ENCODE measurements at regions not wholly inside any gene's neighbourhood (a gene's known extent, or its start where the extent isn't known, plus 50 kb on each side); places are given as distances from the start of the nearest gene placed in this dataset.

- Histone ChIP-seq H3K27ac (ENCODE audit: low read depth in 2 of 2, low read length in 2 of 2) (no peak overlapping the region), H3K27me3 (ENCODE audit: control insufficient read depth in 2 of 2, insufficient read depth in 2 of 2, low read length in 2 of 2) (no peaks in the 10 kb centered on the region), H3K36me3 (ENCODE audit: control insufficient read depth in 2 of 2, insufficient read depth in 2 of 2, low read length in 2 of 2) (no peaks in the 10 kb centered on the region), H3K4me3 (ENCODE audit: low read length in 2 of 2) (no peak overlapping the region), H3K9me3 (ENCODE audit: control insufficient read depth in 2 of 2, low read length in 2 of 2) (no peaks in the 10 kb centered on the region), H3K9ac (ENCODE audit: low read depth in 1 of 2, low read length in 2 of 2) (no peak overlapping the region), H3K4me1 (ENCODE audit: control insufficient read depth in 2 of 2, insufficient read depth in 2 of 2, low read length in 2 of 2) (no peaks in the 10 kb centered on the region)
These were observed 113.2 kb downstream of the HERPUD2 start for GRCh38 chr7:35581605-35582210.

- H3K9ac ChIP-seq (ENCODE audit: low read depth in 1 of 2, low read length in 2 of 2), result no peak overlapping the region
- H3K27me3 ChIP-seq (ENCODE audit: control insufficient read depth in 2 of 2, insufficient read depth in 2 of 2, low read length in 2 of 2), result no peaks in the 10 kb centered on the region
- H3K9me3 ChIP-seq (ENCODE audit: control insufficient read depth in 2 of 2, low read length in 2 of 2), result no peaks in the 10 kb centered on the region
- H3K36me3 ChIP-seq (ENCODE audit: control insufficient read depth in 2 of 2, insufficient read depth in 2 of 2, low read length in 2 of 2), result no peaks in the 10 kb centered on the region
- H3K27ac ChIP-seq (ENCODE audit: low read depth in 2 of 2, low read length in 2 of 2), result no peak overlapping the region
- H3K4me3 ChIP-seq (ENCODE audit: low read length in 2 of 2), result no peak overlapping the region
- no peaks in the 10 kb centered on the region for H3K4me1 ChIP-seq (ENCODE audit: control insufficient read depth in 2 of 2, insufficient read depth in 2 of 2, low read length in 2 of 2)
These were observed 118.8 kb downstream of the HERPUD2 start for GRCh38 chr7:35576031-35576573.

DNA sequence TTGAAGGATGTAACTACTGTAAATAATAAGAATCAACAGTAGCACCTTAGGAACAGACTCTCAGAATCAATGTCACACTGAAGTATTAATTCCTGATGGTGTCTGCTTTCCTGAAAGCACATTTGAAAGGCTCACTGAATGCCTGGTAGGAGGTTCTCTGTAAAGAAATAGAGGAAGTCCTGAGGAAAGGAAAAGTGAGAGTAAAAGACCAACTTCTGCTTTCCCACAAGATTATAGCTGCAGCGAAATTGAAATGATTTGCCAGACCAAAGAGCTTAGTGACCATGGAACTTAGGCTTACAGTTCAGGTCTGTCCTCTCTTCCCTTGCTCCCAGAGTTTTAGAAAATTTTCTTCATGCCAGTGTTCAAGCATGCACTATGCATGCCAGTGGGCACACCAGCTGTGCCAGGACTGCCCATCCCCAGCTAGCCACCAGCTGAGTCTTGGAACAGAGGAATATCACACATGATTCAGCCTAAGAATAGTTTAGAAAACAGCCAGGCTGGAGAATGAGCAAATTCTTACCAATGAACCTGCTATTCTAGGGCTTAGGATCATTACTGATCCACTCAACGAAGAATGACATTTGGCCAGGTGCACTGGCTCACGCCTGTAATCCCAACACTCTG is 123.2 kb downstream of the HERPUD2 start:
- H3K27ac ChIP-seq (ENCODE audit: low read depth in 2 of 2, low read length in 2 of 2), result no peak overlapping the region
- no peak overlapping the region for H3K9ac ChIP-seq (ENCODE audit: low read depth in 1 of 2, low read length in 2 of 2)
- H3K4me3 ChIP-seq (ENCODE audit: low read length in 2 of 2), result no peak overlapping the region
- H3K27me3 ChIP-seq (ENCODE audit: control insufficient read depth in 2 of 2, insufficient read depth in 2 of 2, low read length in 2 of 2), result no peaks in the 10 kb centered on the region
- no peaks in the 10 kb centered on the region for H3K36me3 ChIP-seq (ENCODE audit: control insufficient read depth in 2 of 2, insufficient read depth in 2 of 2, low read length in 2 of 2)
- no peaks in the 10 kb centered on the region for H3K9me3 ChIP-seq (ENCODE audit: control insufficient read depth in 2 of 2, low read length in 2 of 2)
- no peaks in the 10 kb centered on the region for H3K4me1 ChIP-seq (ENCODE audit: control insufficient read depth in 2 of 2, insufficient read depth in 2 of 2, low read length in 2 of 2)

DNA sequence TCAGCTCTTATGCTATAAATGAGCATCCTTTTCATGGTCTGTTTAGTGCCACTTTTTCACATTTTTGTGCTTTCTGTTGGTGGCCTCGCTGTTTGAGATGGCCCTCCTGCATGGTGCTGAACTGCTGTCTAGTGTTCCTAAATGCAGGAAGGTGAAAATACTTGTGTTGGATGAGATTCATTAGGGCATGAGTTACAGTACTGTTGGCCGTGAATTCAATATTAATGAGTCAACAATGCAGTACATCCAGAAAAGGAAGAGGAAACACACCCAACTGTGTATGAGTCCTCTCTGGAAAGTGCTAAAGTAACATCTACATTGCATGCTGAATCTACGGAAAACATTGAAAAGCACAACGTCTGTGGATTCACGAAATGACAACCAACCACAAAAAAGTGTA is 124.0 kb downstream of the HERPUD2 start:
- H3K27ac ChIP-seq (ENCODE audit: low read depth in 2 of 2, low read length in 2 of 2), result no peak overlapping the region
- H3K9ac ChIP-seq (ENCODE audit: low read depth in 1 of 2, low read length in 2 of 2), result no peak overlapping the region
- no peaks in the 10 kb centered on the region for H3K27me3 ChIP-seq (ENCODE audit: control insufficient read depth in 2 of 2, insufficient read depth in 2 of 2, low read length in 2 of 2)
- H3K4me1 ChIP-seq (ENCODE audit: control insufficient read depth in 2 of 2, insufficient read depth in 2 of 2, low read length in 2 of 2), result no peaks in the 10 kb centered on the region
- no peak overlapping the region for H3K4me3 ChIP-seq (ENCODE audit: low read length in 2 of 2)
- no peaks in the 10 kb centered on the region for H3K36me3 ChIP-seq (ENCODE audit: control insufficient read depth in 2 of 2, insufficient read depth in 2 of 2, low read length in 2 of 2)
- no peaks in the 10 kb centered on the region for H3K9me3 ChIP-seq (ENCODE audit: control insufficient read depth in 2 of 2, low read length in 2 of 2)

DNA sequence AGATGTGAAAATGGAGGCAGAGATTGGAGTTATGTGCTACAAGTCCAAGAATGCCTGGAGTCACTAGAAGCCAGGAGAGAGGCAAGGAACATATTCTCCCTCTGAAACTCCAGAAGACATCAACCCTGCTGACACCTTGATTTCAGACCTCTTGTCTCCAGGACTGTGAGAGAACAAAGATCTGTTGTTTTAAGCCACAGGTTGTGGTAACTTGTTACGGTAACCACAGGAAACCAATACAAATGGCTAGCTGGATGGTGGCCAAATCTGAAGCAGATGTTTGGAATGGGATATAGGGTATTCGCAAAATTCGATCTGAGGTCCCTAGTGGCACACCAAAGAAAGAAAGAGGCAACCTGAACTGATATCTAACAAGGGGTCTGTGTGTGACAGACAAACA is 129.0 kb downstream of the HERPUD2 start:
- Histone ChIP-seq H3K9me3 (ENCODE audit: control insufficient read depth in 2 of 2, low read length in 2 of 2) (no peaks in the 10 kb centered on the region), H3K36me3 (ENCODE audit: control insufficient read depth in 2 of 2, insufficient read depth in 2 of 2, low read length in 2 of 2) (no peaks in the 10 kb centered on the region), H3K27ac (ENCODE audit: low read depth in 2 of 2, low read length in 2 of 2) (no peak overlapping the region), H3K4me3 (ENCODE audit: low read length in 2 of 2) (no peak overlapping the region), H3K9ac (ENCODE audit: low read depth in 1 of 2, low read length in 2 of 2) (no peak overlapping the region), H3K27me3 (ENCODE audit: control insufficient read depth in 2 of 2, insufficient read depth in 2 of 2, low read length in 2 of 2) (peaks cover 0 to 3% of the 10 kb centered on the region in 2 donors), H3K4me1 (ENCODE audit: control insufficient read depth in 2 of 2, insufficient read depth in 2 of 2, low read length in 2 of 2) (no peaks in the 10 kb centered on the region)

- no peak overlapping the region for H3K27ac ChIP-seq (ENCODE audit: low read depth in 2 of 2, low read length in 2 of 2)
- peaks cover 0 to 3% of the 10 kb centered on the region in 2 donors for H3K27me3 ChIP-seq (ENCODE audit: control insufficient read depth in 2 of 2, insufficient read depth in 2 of 2, low read length in 2 of 2)
- H3K9me3 ChIP-seq (ENCODE audit: control insufficient read depth in 2 of 2, low read length in 2 of 2), result no peaks in the 10 kb centered on the region
- H3K4me1 ChIP-seq (ENCODE audit: control insufficient read depth in 2 of 2, insufficient read depth in 2 of 2, low read length in 2 of 2), result no peaks in the 10 kb centered on the region
- no peaks in the 10 kb centered on the region for H3K36me3 ChIP-seq (ENCODE audit: control insufficient read depth in 2 of 2, insufficient read depth in 2 of 2, low read length in 2 of 2)
- H3K4me3 ChIP-seq (ENCODE audit: low read length in 2 of 2), result no peak overlapping the region
- no peak overlapping the region for H3K9ac ChIP-seq (ENCODE audit: low read depth in 1 of 2, low read length in 2 of 2)
These were observed 136.1 kb downstream of the HERPUD2 start for GRCh38 chr7:35558841-35559240.

DNA sequence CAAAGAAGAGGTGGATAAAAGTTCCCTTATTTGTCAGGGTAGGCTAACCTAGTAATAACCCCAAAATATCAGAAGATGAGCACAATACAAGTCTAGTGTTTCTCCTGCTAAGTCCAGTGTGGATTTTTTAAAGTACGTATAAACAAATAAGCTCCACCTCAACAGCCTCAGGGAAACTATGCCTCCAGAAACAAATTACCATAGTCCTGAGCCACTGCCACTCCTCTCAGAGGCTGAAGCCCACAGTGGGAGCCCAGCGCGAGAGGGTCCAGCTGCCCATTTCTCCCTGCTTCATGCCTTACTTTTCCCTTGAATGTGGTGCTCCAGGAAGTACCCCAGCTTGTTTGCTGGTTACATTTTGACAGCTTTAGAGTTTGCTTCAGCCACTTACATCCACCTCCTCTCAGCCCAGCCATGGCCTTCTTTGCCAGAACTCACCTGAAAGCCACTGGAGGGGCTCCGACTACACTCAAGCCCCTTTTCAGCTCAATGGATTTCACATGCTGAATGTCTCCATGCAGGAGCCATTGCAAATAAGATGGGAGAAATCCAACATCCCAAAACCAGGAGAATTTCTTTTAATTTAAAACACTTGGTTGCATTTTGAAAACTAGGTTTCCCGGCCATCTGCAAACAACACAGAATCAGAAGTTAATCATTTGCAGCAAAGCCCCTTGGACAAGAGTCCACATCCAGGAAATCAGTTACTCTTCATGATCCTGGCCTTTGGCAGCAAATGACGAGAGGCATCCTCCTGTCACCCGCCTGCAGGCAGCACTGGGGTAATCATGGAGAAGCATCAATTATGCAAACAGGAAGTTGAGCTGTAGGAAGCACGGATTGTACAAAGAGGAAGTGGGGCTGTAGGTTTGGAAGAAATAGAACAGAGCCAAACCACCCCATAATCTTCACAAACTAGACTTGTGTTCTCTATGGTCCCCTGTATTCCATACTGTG is 138.1 kb downstream of the HERPUD2 start:
- Histone ChIP-seq H3K9me3 (ENCODE audit: control insufficient read depth in 2 of 2, low read length in 2 of 2) (no peaks in the 10 kb centered on the region), H3K27ac (ENCODE audit: low read depth in 2 of 2, low read length in 2 of 2) (no peak overlapping the region), H3K9ac (ENCODE audit: low read depth in 1 of 2, low read length in 2 of 2) (no peak overlapping the region), H3K27me3 (ENCODE audit: control insufficient read depth in 2 of 2, insufficient read depth in 2 of 2, low read length in 2 of 2) (peaks cover 0 to 3% of the 10 kb centered on the region in 2 donors), H3K36me3 (ENCODE audit: control insufficient read depth in 2 of 2, insufficient read depth in 2 of 2, low read length in 2 of 2) (no peaks in the 10 kb centered on the region), H3K4me3 (ENCODE audit: low read length in 2 of 2) (no peak overlapping the region), H3K4me1 (ENCODE audit: control insufficient read depth in 2 of 2, insufficient read depth in 2 of 2, low read length in 2 of 2) (peaks cover 0 to 7% of the 10 kb centered on the region in 2 donors)

- Histone ChIP-seq H3K4me3 (ENCODE audit: low read length in 2 of 2) (no peak overlapping the region), H3K9ac (ENCODE audit: low read depth in 1 of 2, low read length in 2 of 2) (no peak overlapping the region), H3K4me1 (ENCODE audit: control insufficient read depth in 2 of 2, insufficient read depth in 2 of 2, low read length in 2 of 2) (peaks cover 0 to 7% of the 10 kb centered on the region in 2 donors), H3K9me3 (ENCODE audit: control insufficient read depth in 2 of 2, low read length in 2 of 2) (no peaks in the 10 kb centered on the region), H3K27ac (ENCODE audit: low read depth in 2 of 2, low read length in 2 of 2) (no peak overlapping the region), H3K27me3 (ENCODE audit: control insufficient read depth in 2 of 2, insufficient read depth in 2 of 2, low read length in 2 of 2) (no peaks in the 10 kb centered on the region), H3K36me3 (ENCODE audit: control insufficient read depth in 2 of 2, insufficient read depth in 2 of 2, low read length in 2 of 2) (no peaks in the 10 kb centered on the region)
These were observed 139.0 kb downstream of the HERPUD2 start for GRCh38 chr7:35555934-35556333.

- no peak overlapping the region for H3K4me3 ChIP-seq (ENCODE audit: low read length in 2 of 2)
- H3K36me3 ChIP-seq (ENCODE audit: control insufficient read depth in 2 of 2, insufficient read depth in 2 of 2, low read length in 2 of 2), result no peaks in the 10 kb centered on the region
- H3K27ac ChIP-seq (ENCODE audit: low read depth in 2 of 2, low read length in 2 of 2), result no peak overlapping the region
- H3K9me3 ChIP-seq (ENCODE audit: control insufficient read depth in 2 of 2, low read length in 2 of 2), result no peaks in the 10 kb centered on the region
- H3K4me1 ChIP-seq (ENCODE audit: control insufficient read depth in 2 of 2, insufficient read depth in 2 of 2, low read length in 2 of 2), result peaks cover 0 to 7% of the 10 kb centered on the region in 2 donors
- H3K27me3 ChIP-seq (ENCODE audit: control insufficient read depth in 2 of 2, insufficient read depth in 2 of 2, low read length in 2 of 2), result no peaks in the 10 kb centered on the region
- H3K9ac ChIP-seq (ENCODE audit: low read depth in 1 of 2, low read length in 2 of 2), result no peak overlapping the region
These were observed 139.5 kb downstream of the HERPUD2 start for GRCh38 chr7:35555386-35555785.

DNA sequence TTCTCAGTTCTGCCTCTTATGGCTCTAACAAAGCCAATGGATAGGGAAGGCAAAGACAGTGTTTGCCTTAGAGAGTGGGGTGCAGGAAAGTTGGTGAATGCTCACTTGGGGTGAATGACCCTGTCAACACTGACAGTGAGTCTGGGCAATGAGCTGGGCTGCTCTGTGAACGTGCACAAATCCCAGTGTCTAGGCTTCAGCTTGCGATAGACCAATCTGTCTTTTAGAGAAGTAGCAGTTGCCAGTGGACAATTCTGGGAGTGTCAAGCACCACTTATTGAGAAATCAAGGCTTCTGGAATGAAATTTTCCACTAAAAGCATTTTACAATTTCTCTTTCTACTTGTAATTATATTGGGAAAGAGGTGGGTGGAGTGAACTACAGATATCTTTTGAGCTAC is 141.4 kb downstream of the HERPUD2 start:
- Histone ChIP-seq H3K9ac (ENCODE audit: low read depth in 1 of 2, low read length in 2 of 2) (no peak overlapping the region), H3K27me3 (ENCODE audit: control insufficient read depth in 2 of 2, insufficient read depth in 2 of 2, low read length in 2 of 2) (no peaks in the 10 kb centered on the region), H3K36me3 (ENCODE audit: control insufficient read depth in 2 of 2, insufficient read depth in 2 of 2, low read length in 2 of 2) (no peaks in the 10 kb centered on the region), H3K9me3 (ENCODE audit: control insufficient read depth in 2 of 2, low read length in 2 of 2) (no peaks in the 10 kb centered on the region), H3K27ac (ENCODE audit: low read depth in 2 of 2, low read length in 2 of 2) (no peak overlapping the region), H3K4me3 (ENCODE audit: low read length in 2 of 2) (no peak overlapping the region), H3K4me1 (ENCODE audit: control insufficient read depth in 2 of 2, insufficient read depth in 2 of 2, low read length in 2 of 2) (peaks cover 0 to 7% of the 10 kb centered on the region in 2 donors)

Measured in mucosa of rectum (tissue), 2 donors.